GM12891 (cell line): ENCODE measurements at regions not wholly inside any gene's neighbourhood (a gene's known extent, or its start where the extent isn't known, plus 50 kb on each side); places are given as distances from the start of the nearest gene placed in this dataset.

Source experiments
- POLR2A ChIP-seq: IDR thresholded peaks from 2 replicates; pipeline ENCODE4 v1.6.1; 2011; ENCODE audit warnings: low read depth, low read length, control low read depth
- POLR2AphosphoS5 ChIP-seq: IDR thresholded peaks from 2 replicates; pipeline ENCODE4 v1.6.1; 2011; ENCODE audit warnings: low read depth, low read length, control low read depth

DNA sequence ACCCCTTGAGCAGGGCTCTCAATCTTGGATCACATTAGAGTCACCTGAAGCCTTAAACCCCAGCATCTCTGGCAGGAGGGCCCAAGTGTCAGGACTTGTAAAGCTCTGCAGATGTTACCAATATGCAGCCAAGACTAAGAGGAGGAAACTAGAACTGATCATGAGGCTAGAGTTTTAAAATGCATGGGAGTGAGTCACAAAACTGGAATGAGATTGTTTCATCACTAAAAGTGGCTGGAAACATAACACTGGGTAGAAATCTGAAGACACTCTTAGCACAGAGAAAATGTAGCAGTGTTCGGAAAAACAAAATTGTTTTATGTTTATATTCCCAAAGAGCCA, 63.3 kb upstream of the GHITM start:
- no peak for TF ChIP-seq POLR2A
- no peak for TF ChIP-seq POLR2AphosphoS5
